NCI-H2196 (cell line): ENCODE measurements at regions not wholly inside any gene's neighbourhood (a gene's known extent, or its start where the extent isn't known, plus 50 kb on each side); places are given as distances from the start of the nearest gene placed in this dataset.

Source experiments
- DNase-seq: peaks from one replicate; lab custom pipeline; 2025; ENCODE audit not compliant: unreplicated experiment; lab: John Stamatoyannopoulos, UW

DNA sequence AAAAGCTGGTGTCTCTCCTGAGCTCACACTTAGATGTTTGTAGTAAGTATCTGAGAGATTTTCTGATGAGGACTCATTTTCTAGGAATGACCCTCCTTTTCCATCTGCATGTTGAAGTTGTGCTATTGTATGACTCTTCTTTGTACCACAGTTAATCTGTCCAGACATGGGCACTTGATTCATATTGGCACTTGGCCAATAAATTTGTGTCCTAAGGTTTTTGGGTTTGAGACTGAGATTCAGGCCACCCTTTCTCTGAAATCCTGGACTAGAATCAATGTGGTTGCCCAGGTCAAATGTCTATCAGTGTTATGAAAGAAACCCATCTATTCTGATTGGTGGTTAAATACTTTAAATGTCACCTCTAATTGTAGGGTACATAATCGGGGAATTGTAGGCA lies 869.0 kb downstream of the SH3BGRL start:
- no peak for DNase-seq

GRCh38 chrX:82081027-82081426 lies 879.1 kb downstream of the SH3BGRL start:
- DNase-seq: no peak

GRCh38 chrX:82087699-82088098 lies 885.8 kb downstream of the SH3BGRL start:
- no peak for DNase-seq

DNA sequence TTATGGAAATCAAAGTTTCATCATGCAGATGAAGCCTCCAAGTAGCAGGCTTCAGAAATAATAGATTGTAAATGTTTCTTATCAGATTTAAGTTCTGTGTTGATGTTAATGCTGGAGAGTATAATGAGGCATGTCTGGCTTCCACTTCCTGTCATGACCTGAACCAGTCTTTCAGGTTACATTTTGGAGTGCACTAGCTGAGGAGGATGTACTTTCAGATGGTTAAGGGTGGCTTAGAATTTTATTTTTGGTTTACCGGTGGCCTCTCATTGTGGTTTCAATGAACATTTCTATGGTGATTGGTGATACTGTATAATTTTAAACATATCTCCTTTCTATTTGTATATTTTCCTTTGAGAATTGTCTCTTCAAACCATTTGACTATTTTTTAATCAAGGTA lies 890.4 kb downstream of the SH3BGRL start:
- no peak for DNase-seq

DNA sequence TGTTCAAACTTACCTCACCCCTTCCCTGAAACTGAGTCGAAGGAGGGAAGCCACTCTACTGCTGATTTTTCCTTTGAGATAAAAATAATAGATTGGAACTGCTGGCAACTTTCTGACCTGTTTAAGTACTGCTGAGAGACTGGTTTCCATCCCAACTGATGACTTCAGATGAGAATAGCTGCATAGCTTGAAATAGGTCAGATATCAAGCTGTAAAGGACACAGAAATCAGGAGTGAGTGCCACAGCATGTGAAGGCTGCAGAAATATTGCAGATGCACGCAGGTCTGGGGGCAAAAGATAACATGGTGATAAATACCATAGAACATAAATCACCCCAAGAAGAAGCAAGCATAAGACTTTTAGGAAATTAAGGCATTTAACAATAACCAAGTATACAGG lies 923.2 kb downstream of the SH3BGRL start:
- DNase-seq: no peak

- no peak for DNase-seq
These were observed 925.6 kb downstream of the SH3BGRL start for GRCh38 chrX:82127228-82128123.

DNA sequence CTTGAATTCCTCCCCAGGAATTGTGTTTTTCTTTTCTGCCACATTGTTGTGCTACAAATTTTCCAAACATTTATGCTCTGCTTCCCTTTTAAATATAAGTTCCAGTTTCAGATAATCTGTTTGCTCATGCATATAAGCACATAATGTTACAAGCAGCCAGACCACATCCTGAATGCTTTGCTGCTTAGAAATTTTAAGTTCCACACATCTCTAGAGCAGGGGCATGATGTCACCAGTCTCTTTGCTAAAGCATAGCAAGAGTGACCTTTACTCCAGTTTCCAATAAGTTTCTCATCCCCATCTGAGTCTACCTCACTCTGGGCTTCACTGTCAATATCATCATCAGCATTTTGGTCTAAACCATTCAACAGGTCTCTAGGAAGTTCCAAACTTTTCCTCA lies 932.5 kb downstream of the SH3BGRL start:
- DNase-seq: no peak

- DNase-seq: no peak
These were observed 940.0 kb downstream of the SH3BGRL start for GRCh38 chrX:82141942-82142341.

- no peak for DNase-seq
These were observed 959.3 kb downstream of the SH3BGRL start for GRCh38 chrX:82161195-82161594.

GRCh38 chrX:82163701-82164100 lies 961.8 kb downstream of the SH3BGRL start:
- DNase-seq: no peak

DNA sequence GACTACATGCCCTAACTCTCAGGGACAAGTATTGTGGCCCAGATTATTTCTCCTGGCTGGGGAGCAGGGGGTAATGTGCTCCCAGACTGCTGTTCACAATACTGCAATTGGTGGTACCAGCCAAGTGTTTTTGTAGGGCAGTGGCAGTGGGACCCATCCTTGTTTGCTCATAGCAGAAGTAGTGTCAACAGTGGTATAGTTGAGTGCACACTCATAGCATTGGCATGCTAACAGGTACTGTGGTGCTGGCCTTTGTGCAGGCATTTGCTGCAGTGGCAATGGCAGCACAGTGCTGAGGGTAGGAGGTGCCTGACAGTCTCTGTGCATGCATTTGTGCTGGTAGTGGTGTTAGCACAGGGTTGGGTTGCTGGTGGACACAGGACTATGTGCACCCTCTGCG lies 995.0 kb downstream of the SH3BGRL start:
- no peak for DNase-seq

GRCh38 chrX:82208975-82209374 lies 1007.1 kb downstream of the SH3BGRL start:
- no peak for DNase-seq

DNA sequence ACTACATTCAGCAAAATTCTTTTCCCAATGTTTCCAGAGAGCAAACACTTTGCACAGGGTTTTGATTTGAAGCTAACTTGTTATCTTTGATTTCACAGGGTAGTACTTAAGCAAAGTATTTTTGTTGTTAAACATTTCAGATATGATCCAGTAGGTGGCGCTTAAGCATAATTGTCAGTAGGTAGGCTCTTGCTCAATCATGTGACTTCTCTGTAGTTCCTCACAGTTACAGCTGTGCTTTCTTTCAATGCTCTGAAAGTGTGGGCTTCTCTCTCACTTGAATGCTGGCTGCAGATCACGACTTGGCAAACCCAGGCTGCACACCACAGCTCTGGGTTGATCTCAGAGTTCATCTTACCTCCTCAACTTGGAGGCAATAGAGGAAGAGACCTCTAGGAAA lies 1016.5 kb downstream of the SH3BGRL start:
- DNase-seq: no peak

DNA sequence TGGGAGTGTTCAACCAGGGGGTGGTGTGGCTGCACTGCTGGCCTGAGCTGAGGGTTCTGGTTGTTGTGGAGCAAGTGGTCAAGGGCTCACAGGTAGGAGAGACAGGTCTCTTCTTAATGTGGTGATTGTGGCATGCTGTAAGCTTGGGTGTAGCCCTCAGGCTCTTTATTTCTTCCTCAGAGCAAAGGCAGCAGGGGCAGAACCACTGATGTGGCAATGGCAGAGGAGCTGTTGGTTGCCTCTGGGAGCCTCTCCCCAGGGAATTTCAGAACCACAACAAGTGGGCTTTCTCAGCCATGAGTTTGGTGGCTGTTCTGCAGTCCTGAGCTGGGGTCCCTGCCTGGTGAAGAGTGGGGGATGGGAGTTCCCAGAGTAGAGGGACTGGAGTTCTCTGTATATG lies 1017.2 kb downstream of the SH3BGRL start:
- DNase-seq: no peak

GRCh38 chrX:82224961-82225360 lies 1023.1 kb downstream of the SH3BGRL start:
- no peak for DNase-seq

GRCh38 chrX:82230013-82230412 lies 1028.1 kb downstream of the SH3BGRL start:
- DNase-seq: no peak

- DNase-seq: no peak
These were observed 1030.8 kb downstream of the SH3BGRL start for GRCh38 chrX:82232679-82233078.

GRCh38 chrX:82237328-82237727 lies 1035.4 kb downstream of the SH3BGRL start:
- DNase-seq: no peak
